H1 (cell line): ENCODE measurements at regions not wholly inside any gene's neighbourhood (a gene's known extent, or its start where the extent isn't known, plus 50 kb on each side); places are given as distances from the start of the nearest gene placed in this dataset.
A peak's percentile ranks its signal among the peaks of the same experiment; 100 is the strongest.

Experiments
- CTCF ChIA-PET: fragments of 300-600 bp; sonication (Branson Sonifier 250); formaldehyde crosslinking; loops from one replicate; lab custom pipeline; 2021; ENCODE audit not compliant: partially characterized antibody; lab: Charles Lee
- POLR2A ChIA-PET: fragments of 300-600 bp; sonication (Branson Sonifier 250); formaldehyde crosslinking; loops from one replicate; lab custom pipeline; 2021; ENCODE audit warnings: inconsistent platforms; ENCODE audit not compliant: partially characterized antibody; lab: Charles Lee
- DNase-seq, 2 experiments: peaks; one replicate each; pipeline versions ENCODE4 v3.0.0 to v3.0.0-alpha.2; 2010 to 2022; ENCODE audit warnings: low spot score in 2 of 2, low read depth in 1 of 2, mixed read lengths in 1 of 2
- FAIRE-seq: peaks from 2 replicates; lab custom pipeline; 2011; peaks lifted over from hg19 to GRCh38; lab: Jason Lieb, UNC
- H2AFZ ChIP-seq: 2 replicates; pipeline ENCODE4 v1.8.1; 2012; ENCODE audit warnings: low read length, inconsistent platforms
- H2AK5ac ChIP-seq: 2 replicates; pipeline ENCODE4 v1.6.1; 2013; ENCODE audit warnings: low read depth, low read length
- H2BK120ac ChIP-seq: replicated peaks from 2 replicates; pipeline ENCODE3; 2013; ENCODE audit warnings: low read depth, low read length, inconsistent platforms
- H2BK12ac ChIP-seq: 2 replicates; pipeline ENCODE4 v1.6.1; 2013; ENCODE audit warnings: low read depth, low read length
- H2BK15ac ChIP-seq: 2 replicates; pipeline ENCODE4 v1.6.1; 2013; ENCODE audit warnings: low read length
- H2BK20ac ChIP-seq: 2 replicates; pipeline ENCODE4 v1.6.1; 2013; ENCODE audit warnings: low read length
- H2BK5ac ChIP-seq: 2 replicates; pipeline ENCODE4 v1.6.1; 2013; ENCODE audit warnings: low read depth, low read length
- H3K14ac ChIP-seq: 2 replicates; pipeline ENCODE4 v1.6.1; 2013; ENCODE audit warnings: inconsistent platforms; ENCODE audit not compliant: insufficient read length
- H3K18ac ChIP-seq: 2 replicates; pipeline ENCODE4 v1.6.1; 2013; ENCODE audit warnings: low read length; ENCODE audit errors: extremely low read depth
- H3K23ac ChIP-seq: 2 replicates; pipeline ENCODE4 v1.6.1; 2013; ENCODE audit warnings: inconsistent platforms; ENCODE audit not compliant: insufficient read length
- H3K23me2 ChIP-seq: 2 replicates; pipeline ENCODE4 v1.6.1; 2013; ENCODE audit warnings: low read depth, low read length
- H3K27ac ChIP-seq: 2 replicates; pipeline ENCODE4 v1.6.1; 2011; ENCODE audit warnings: low read depth, low read length, inconsistent platforms
- H3K27me3 ChIP-seq, 4 experiments: replicated peaks in 1 of 4; 1 replicate in 1 of 4; 2 replicates in 3 of 4; pipeline versions ENCODE4 v1.6.1 to v1.8.1; 2011 to 2013; ENCODE audit warnings: low read length in 3 of 4, mild to moderate bottlenecking in 3 of 4, inconsistent platforms in 2 of 4, mixed read lengths in 2 of 4, moderate library complexity in 1 of 4; ENCODE audit not compliant: control insufficient read depth in 3 of 4, insufficient read depth in 3 of 4; ENCODE audit errors: extremely low read depth in 1 of 4
- H3K36me3 ChIP-seq, 4 experiments: 2 replicates each; pipeline versions ENCODE4 v1.6.1 to v1.8.1; 2011 to 2013; ENCODE audit warnings: mild to moderate bottlenecking in 4 of 4, low read length in 3 of 4, moderate library complexity in 2 of 4, control low read depth in 1 of 4, inconsistent platforms in 1 of 4; ENCODE audit not compliant: insufficient read depth in 4 of 4, control insufficient read depth in 2 of 4
- H3K4ac ChIP-seq: replicated peaks from 2 replicates; pipeline ENCODE3; 2013; ENCODE audit warnings: low read length, low read depth, mixed read lengths, inconsistent platforms; ENCODE audit not compliant: insufficient read length
- H3K4me1 ChIP-seq, 4 experiments: replicated peaks in 1 of 4; 1 replicate in 1 of 4; 2 replicates in 3 of 4; pipeline versions ENCODE4 v1.6.1 to v1.8.1; 2011 to 2013; ENCODE audit warnings: low read length in 3 of 4, inconsistent platforms in 2 of 4, mixed read lengths in 1 of 4; ENCODE audit not compliant: insufficient read depth in 4 of 4, control insufficient read depth in 3 of 4
- H3K4me2 ChIP-seq, 2 experiments: 2 replicates each; pipeline versions ENCODE4 v1.6.1 to v1.8.1; 2011 to 2013; ENCODE audit warnings: low read depth in 2 of 2, low read length in 2 of 2, control low read depth in 1 of 2, inconsistent platforms in 1 of 2, mild to moderate bottlenecking in 1 of 2; ENCODE audit not compliant: insufficient read depth in 1 of 2
- H3K4me3 ChIP-seq, 4 experiments: fragments of 200-600, 300-600 bp in 1 of 4; sonication (generic), shearing (Covaris generic), sonication (Bioruptor Twin) in 1 of 4; 2 replicates each; pipeline versions ENCODE4 v1.5.1 to v1.8.1; 2011 to 2016; ENCODE audit warnings: low read length in 4 of 4, low read depth in 3 of 4, control low read depth in 2 of 4, inconsistent platforms in 2 of 4, mild to moderate bottlenecking in 2 of 4, mixed read lengths in 1 of 4, moderate library complexity in 1 of 4; ENCODE audit not compliant: insufficient read depth in 2 of 4; ENCODE audit errors: extremely low read depth in 1 of 4
- H3K56ac ChIP-seq: replicated peaks from 2 replicates; pipeline ENCODE3; 2013; ENCODE audit warnings: low read depth, mild to moderate bottlenecking, mixed read lengths, low read length, inconsistent platforms; ENCODE audit not compliant: insufficient read length
- H3K79me1 ChIP-seq: 2 replicates; pipeline ENCODE4 v1.6.1; 2013; ENCODE audit warnings: low read depth, low read length, control low read depth
- H3K79me2 ChIP-seq, 2 experiments: 2 replicates each; pipeline versions ENCODE4 v1.6.1 to v1.8.1; 2012 to 2013; ENCODE audit warnings: low read length in 2 of 2, mild to moderate bottlenecking in 2 of 2, inconsistent platforms in 1 of 2; ENCODE audit not compliant: insufficient read depth in 2 of 2, control insufficient read depth in 1 of 2
- H3K9ac ChIP-seq, 4 experiments: replicated peaks in 1 of 4; 1 replicate in 1 of 4; 2 replicates in 3 of 4; pipeline versions ENCODE4 v1.6.1 to v1.8.1; 2011 to 2013; ENCODE audit warnings: low read depth in 3 of 4, low read length in 3 of 4, control low read depth in 2 of 4, mild to moderate bottlenecking in 2 of 4, moderate library complexity in 2 of 4, inconsistent platforms in 1 of 4; ENCODE audit errors: extremely low read depth in 1 of 4
- H3K9me3 ChIP-seq, 2 experiments: 2 replicates each; pipeline versions ENCODE4 v1.6.1 to v1.8.1; 2012 to 2013; ENCODE audit warnings: mild to moderate bottlenecking in 2 of 2, moderate library complexity in 2 of 2, control low read depth in 1 of 2, inconsistent platforms in 1 of 2, low read depth in 1 of 2, low read length in 1 of 2, mixed read lengths in 1 of 2; ENCODE audit not compliant: insufficient read depth in 2 of 2
- H4K20me1 ChIP-seq, 2 experiments: replicated peaks in 1 of 2; 2 replicates each; pipeline versions ENCODE3 to v1.8.1; 2011 to 2013; ENCODE audit warnings: inconsistent platforms in 2 of 2, low read length in 2 of 2, mild to moderate bottlenecking in 1 of 2; ENCODE audit not compliant: insufficient read depth in 2 of 2, control insufficient read depth in 1 of 2
- H4K5ac ChIP-seq: 2 replicates; pipeline ENCODE4 v1.6.1; 2013; ENCODE audit warnings: low read length, low read depth, mixed read lengths, inconsistent platforms; ENCODE audit not compliant: insufficient read length
- H4K8ac ChIP-seq: 2 replicates; pipeline ENCODE4 v1.8.0; 2013; ENCODE audit warnings: mild to moderate bottlenecking, moderate library complexity, low read length, inconsistent platforms; ENCODE audit not compliant: insufficient read depth; ENCODE audit errors: extremely low read depth
- H4K91ac ChIP-seq: replicated peaks from 2 replicates; pipeline ENCODE3; 2013; ENCODE audit warnings: low read length, mixed read lengths, inconsistent platforms; ENCODE audit not compliant: insufficient read length
- MAFK ChIP-seq: IDR thresholded peaks from 2 replicates; pipeline ENCODE4 v1.6.1; 2012; ENCODE audit warnings: low read depth, mild to moderate bottlenecking, improper control_type of control experiment, low read length
- RAD21 ChIP-seq, 2 experiments: IDR thresholded peaks in 1 of 2; conservative IDR thresholded peaks in 1 of 2; 2 replicates each; pipeline ENCODE4 v1.6.1; 2011; ENCODE audit warnings: low read depth in 2 of 2, low read length in 2 of 2, improper control_type of control experiment in 1 of 2, inconsistent platforms in 1 of 2, mild to moderate bottlenecking in 1 of 2, moderate library complexity in 1 of 2
- WGBS, 2 experiments: shearing (Covaris generic) in 1 of 2; methylation state at CpG; one replicate each; pipeline versions ENCODE4 v1.1.6 to v1.1.7; 2013 to 2015; ENCODE audit warnings: low lambda C conversion rate in 2 of 2, mixed read lengths in 2 of 2, inconsistent platforms in 1 of 2, low coverage in 1 of 2, missing lambda C conversion rate in 1 of 2; ENCODE audit not compliant: insufficient replicate concordance in 2 of 2, insufficient coverage in 1 of 2, insufficient read length in 1 of 2; ENCODE audit errors: extremely low coverage in 1 of 2, missing lambda C conversion rate in 1 of 2; 5-methylcytosine and 5-hydroxymethylcytosine counted together

DNA sequence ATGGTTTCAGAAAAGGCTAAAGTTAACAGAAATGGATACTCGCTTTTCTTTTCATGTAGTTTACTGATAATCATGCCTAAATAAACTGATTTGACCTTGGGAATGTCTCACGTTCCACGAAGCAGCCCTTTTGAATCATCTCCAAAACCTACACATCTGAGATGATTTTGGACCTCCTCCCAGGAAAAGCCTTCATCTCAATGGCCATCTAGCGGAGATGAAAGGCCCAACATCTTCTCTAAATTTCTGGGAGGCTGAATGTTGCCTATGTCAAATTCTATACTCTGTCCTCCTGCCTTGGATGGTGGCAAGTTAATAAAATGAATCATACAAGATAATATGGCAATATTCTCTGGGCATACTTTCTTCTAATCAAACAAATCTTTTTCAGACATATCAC lies 448.5 kb downstream of the ZEB2 start:
- Histone ChIP-seq H3K56ac (no peak overlapping the region), H3K14ac (no peak overlapping the region), H4K8ac (no peak overlapping the region), H3K18ac (no peak overlapping the region), H2AFZ (no peak overlapping the region), H2BK5ac (no peak overlapping the region), H2AK5ac (no peak overlapping the region), H2BK15ac (no peak overlapping the region), H3K36me3 (no peaks in the 10 kb centered on the region), H3K27me3 (no peaks in the 10 kb centered on the region), H3K9me3 (no peaks in the 10 kb centered on the region), H3K27ac (no peak overlapping the region), H3K79me1 (no peaks in the 10 kb centered on the region), H2BK120ac (no peak overlapping the region), H2BK12ac (no peak overlapping the region), H3K79me2 (no peaks in the 10 kb centered on the region), H3K4me1 (no peaks in the 10 kb centered on the region), H3K23ac (no peak overlapping the region), H3K4ac (no peak overlapping the region), H2BK20ac (no peak overlapping the region)
- ChIA-PET POLR2A (no interaction called here), CTCF (interaction anchor here (0.5 to 0.9 kb wide), 2 partner anchors 10 to 70 kb away, joined by 3 to 4 read pairs; no protein-coding TSS in a partner anchor)
- DNase-seq, result no peak
- WGBS, 2 experiments, result 90% methylated on average over 4 of the region's 4 CpGs; no CpG with 5 or more reads in 1 of the 2 experiments
- TF ChIP-seq RAD21 (IDR thresholded peaks at IDR 0.05 in 1 of 2, conservative IDR thresholded peaks at IDR 0.05 in 1 of 2; ENCODE audit: low read depth in 2 of 2, low read length in 2 of 2) (peak in 1 of 2 experiments; percentile 43; a peak in 3 of 4 replicates), MAFK (no peak)
- TF ChIP-seq, all 59 proteins: peak for 1
- no peak overlapping the region for H3K9ac ChIP-seq
- no peak overlapping the region for H3K4me2 ChIP-seq
- H4K91ac ChIP-seq, result no peak overlapping the region
- no peaks in the 10 kb centered on the region for H4K20me1 ChIP-seq
- FAIRE-seq, result no peak
- no peak overlapping the region for H3K4me3 ChIP-seq
- no peaks in the 10 kb centered on the region for H3K23me2 ChIP-seq
- no peak overlapping the region for H4K5ac ChIP-seq
